IMR-90 (cell line): ENCODE measurements at regions not wholly inside any gene's neighbourhood (a gene's known extent, or its start where the extent isn't known, plus 50 kb on each side); places are given as distances from the start of the nearest gene placed in this dataset.

Source experiments
- ATAC-seq: fragments of 200-7000 bp; cut with Tn5 transposase; 2 replicates; pipeline ENCODE4 v1.9.1; 2020; ENCODE audit warnings: low read depth, mild to moderate bottlenecking, moderate library complexity
- BruUV-seq: library from RNA; stranded (reverse); fragments of 400-500 nt; replicated peaks from 2 replicates; lab custom pipeline; 2021; lab: Mats Ljungman, UMichigan
- CTCF ChIA-PET: fragments of 300-600 bp; formaldehyde crosslinking; extraction: SDS; loops from one replicate; lab custom pipeline; 2021; ENCODE audit warnings: antibody characterized with exemption; lab: Yijun Ruan, JAX
- POLR2A ChIA-PET: fragments of 300-600 bp; sonication (Branson Sonifier 250); formaldehyde crosslinking; loops from one replicate; lab custom pipeline; 2022; ENCODE audit warnings: antibody characterized with exemption; ENCODE audit not compliant: unreplicated experiment; lab: Charles Lee
- DNase-seq: peaks from one replicate; pipeline ENCODE4 v3.0.0; 2013
- H2AFZ ChIP-seq: replicated peaks from 2 replicates; pipeline ENCODE3; 2013; ENCODE audit warnings: low read length, mild to moderate bottlenecking; ENCODE audit not compliant: poor library complexity
- H2AK5ac ChIP-seq: 2 replicates; pipeline ENCODE4 v1.6.1; 2013; ENCODE audit warnings: low read depth, low read length, inconsistent platforms
- H2AK9ac ChIP-seq: replicated peaks from 2 replicates; pipeline ENCODE3; 2013; ENCODE audit warnings: mild to moderate bottlenecking, low read depth, low read length, moderate library complexity; ENCODE audit not compliant: poor library complexity
- H2BK120ac ChIP-seq: 2 replicates; pipeline ENCODE4 v1.6.1; 2013; ENCODE audit warnings: low read depth, low read length, inconsistent platforms
- H2BK15ac ChIP-seq: 3 replicates; pipeline ENCODE4 v1.6.1; 2013; ENCODE audit warnings: low read depth, low read length, inconsistent platforms
- H2BK20ac ChIP-seq: 2 replicates; pipeline ENCODE4 v1.6.1; 2013; ENCODE audit warnings: low read depth, mild to moderate bottlenecking, inconsistent platforms, low read length, moderate library complexity
- H2BK5ac ChIP-seq: 2 replicates; pipeline ENCODE4 v1.6.1; 2013; ENCODE audit warnings: mild to moderate bottlenecking, low read depth, low read length, inconsistent platforms; ENCODE audit not compliant: poor library complexity, severe bottlenecking
- H3K14ac ChIP-seq: replicated peaks from 2 replicates; pipeline ENCODE4 v1.6.1; 2013; ENCODE audit warnings: low read depth, low read length, inconsistent platforms
- H3K18ac ChIP-seq: 2 replicates; pipeline ENCODE4 v1.6.1; 2013; ENCODE audit warnings: low read depth, low read length, control low read depth
- H3K23ac ChIP-seq: 2 replicates; pipeline ENCODE4 v1.6.1; 2013; ENCODE audit warnings: low read depth, low read length, inconsistent platforms
- H3K27ac ChIP-seq: 2 replicates; pipeline ENCODE4 v1.5.1; 2013; ENCODE audit warnings: mild to moderate bottlenecking, control low read depth, low read length; ENCODE audit not compliant: insufficient read depth
- H3K27me3 ChIP-seq: 2 replicates; pipeline ENCODE4 v1.6.1; 2013; ENCODE audit warnings: low read length; ENCODE audit not compliant: control insufficient read depth, insufficient read depth
- H3K36me3 ChIP-seq: 2 replicates; pipeline ENCODE4 v1.6.1; 2013; ENCODE audit warnings: low read length, mixed read lengths; ENCODE audit not compliant: control insufficient read depth, insufficient read depth
- H3K4ac ChIP-seq: 2 replicates; pipeline ENCODE4 v1.6.1; 2013; ENCODE audit warnings: low read depth, low read length, inconsistent platforms
- H3K4me1 ChIP-seq: 2 replicates; pipeline ENCODE4 v1.6.1; 2013; ENCODE audit warnings: low read length, mixed read lengths; ENCODE audit not compliant: control insufficient read depth, insufficient read depth
- H3K4me2 ChIP-seq: 2 replicates; pipeline ENCODE4 v1.6.1; 2013; ENCODE audit warnings: low read depth, mild to moderate bottlenecking, control low read depth, low read length, moderate library complexity
- H3K4me3 ChIP-seq: 2 replicates; pipeline ENCODE4 v1.5.1; 2013; ENCODE audit warnings: low read depth, mild to moderate bottlenecking, control low read depth, low read length, moderate library complexity; ENCODE audit not compliant: insufficient read depth
- H3K56ac ChIP-seq: 2 replicates; pipeline ENCODE4 v1.6.1; 2013; ENCODE audit warnings: low read length, inconsistent platforms; ENCODE audit not compliant: insufficient read depth; ENCODE audit errors: extremely low read depth
- H3K79me1 ChIP-seq, 2 experiments: 2 replicates each; pipeline ENCODE4 v1.6.1; 2013; ENCODE audit warnings: low read length in 2 of 2, inconsistent platforms in 1 of 2, low read depth in 1 of 2
- H3K9ac ChIP-seq: 2 replicates; pipeline ENCODE4 v1.6.1; 2013; ENCODE audit warnings: low read depth, low read length, control low read depth
- H3K9me1 ChIP-seq: 2 replicates; pipeline ENCODE4 v1.6.1; 2013; ENCODE audit warnings: low read length, inconsistent platforms; ENCODE audit not compliant: insufficient read depth
- H3K9me3 ChIP-seq: 2 replicates; pipeline ENCODE4 v1.6.1; 2013; ENCODE audit warnings: low read length; ENCODE audit not compliant: control insufficient read depth, insufficient read depth
- H4K20me1 ChIP-seq: 2 replicates; pipeline ENCODE4 v1.6.1; 2013; ENCODE audit warnings: low read length, inconsistent platforms; ENCODE audit not compliant: insufficient read depth
- H4K5ac ChIP-seq: 2 replicates; pipeline ENCODE4 v1.6.1; 2013; ENCODE audit warnings: mild to moderate bottlenecking, low read depth, low read length, control low read depth
- H4K8ac ChIP-seq, 2 experiments: 2 replicates each; pipeline ENCODE4 v1.6.1; 2013; ENCODE audit warnings: low read depth in 2 of 2, low read length in 2 of 2, control low read depth in 1 of 2, inconsistent platforms in 1 of 2
- H4K91ac ChIP-seq: 2 replicates; pipeline ENCODE4 v1.6.1; 2013; ENCODE audit warnings: low read depth, low read length, inconsistent platforms; ENCODE audit not compliant: insufficient read depth
- BHLHE40 ChIP-seq: fragments of 150-350 bp; IDR thresholded peaks from 2 replicates; pipeline ENCODE4 v1.6.1; 2016; ENCODE audit warnings: mild to moderate bottlenecking, low read depth, low read length
- ELK1 ChIP-seq: fragments of 150-350 bp; IDR thresholded peaks from 2 replicates; pipeline ENCODE4 v1.6.1; 2016; ENCODE audit warnings: low read depth, mild to moderate bottlenecking, low read length, moderate library complexity, borderline replicate concordance
- MAFK ChIP-seq: IDR thresholded peaks from 2 replicates; pipeline ENCODE4 v1.6.1; 2012; ENCODE audit warnings: low read depth, low read length, improper control_type of control experiment
- NFE2L2 ChIP-seq: fragments of 150-350 bp; IDR thresholded peaks from 2 replicates; pipeline ENCODE4 v1.6.1; 2016; ENCODE audit warnings: low read depth, mild to moderate bottlenecking, low read length
- RFX5 ChIP-seq: IDR thresholded peaks from 2 replicates; pipeline ENCODE4 v1.8.0; 2012; ENCODE audit warnings: low read depth, mild to moderate bottlenecking, low read length, moderate library complexity
- SMC3 ChIP-seq: fragments of 150-350 bp; IDR thresholded peaks from 2 replicates; pipeline ENCODE4 v1.6.1; 2016; ENCODE audit warnings: low read depth, mild to moderate bottlenecking, antibody characterized with exemption, low read length, moderate library complexity
- WGBS, 2 experiments: methylation state at CpG; one replicate each; pipeline versions ENCODE4 v1.1.5 to v1.1.7; 2013; ENCODE audit warnings: missing lambda C conversion rate in 2 of 2; ENCODE audit not compliant: insufficient read length in 1 of 2; ENCODE audit errors: extremely low coverage in 2 of 2; 5-methylcytosine and 5-hydroxymethylcytosine counted together
- dilution Hi-C: fragments of 300-500 bp; cut with HindIII; formaldehyde crosslinking; loops from one replicate; pipeline ENCODE4 v1.14.3; 2018; ENCODE audit warnings: low sequenced_read_pairs; ENCODE audit not compliant: unreplicated experiment
- in situ Hi-C: fragments of 300-500 bp; cut with MboI; formaldehyde crosslinking; loops from 3 replicates; pipeline ENCODE4 v1.14.3; 2019; ENCODE audit warnings: low sequenced_read_pairs, inconsistent platforms, mixed read lengths
- intact Hi-C: fragments of 100-400 bp; cut with micrococcal nuclease; formaldehyde crosslinking; loops from 2 replicates; pipeline ENCODE4 v1.10.0; 2022
- TF ChIP-seq, protein P1 (sequence below): conservative IDR thresholded peaks from 2 replicates; pipeline ENCODE4 v1.5.1; 2012; ENCODE audit warnings: mild to moderate bottlenecking, low read depth, low read length, improper control_type of control experiment

- H2BK5ac ChIP-seq, result no peak overlapping the region
- H3K9me1 ChIP-seq, result no peaks in the 10 kb centered on the region
- H3K27ac ChIP-seq, result no peak overlapping the region
- no peak overlapping the region for H3K23ac ChIP-seq
- intact Hi-C loops (no loop called here), dilution Hi-C loops (no loop called here), in situ Hi-C loops (no loop called here)
- ATAC-seq, result no peak
- no peak overlapping the region for H2AK5ac ChIP-seq
- no peak overlapping the region for H2AK9ac ChIP-seq
- peaks cover 13% of the 10 kb centered on the region for H3K9me3 ChIP-seq
- no peak overlapping the region for H4K5ac ChIP-seq
- H3K56ac ChIP-seq, result no peak overlapping the region
- no peaks in the 10 kb centered on the region for H3K4me1 ChIP-seq
- no CpG with 5 or more reads among the region's 2 CpGs for WGBS, 2 experiments
- H3K14ac ChIP-seq, result no peak overlapping the region
- no peak overlapping the region for H4K91ac ChIP-seq
- H4K20me1 ChIP-seq, result no peaks in the 10 kb centered on the region
- BruUV-seq, result no TSS peak
- no peak overlapping the region for H2BK15ac ChIP-seq
- H3K18ac ChIP-seq, result no peak overlapping the region
- TF ChIP-seq MAFK, result no peak
- TF ChIP-seq ELK1, result no peak
- no peak for TF ChIP-seq NFE2L2
- TF ChIP-seq BHLHE40, result no peak
- no peak for TF ChIP-seq RFX5
- TF ChIP-seq SMC3, result no peak
- TF ChIP-seq, protein P1, sequence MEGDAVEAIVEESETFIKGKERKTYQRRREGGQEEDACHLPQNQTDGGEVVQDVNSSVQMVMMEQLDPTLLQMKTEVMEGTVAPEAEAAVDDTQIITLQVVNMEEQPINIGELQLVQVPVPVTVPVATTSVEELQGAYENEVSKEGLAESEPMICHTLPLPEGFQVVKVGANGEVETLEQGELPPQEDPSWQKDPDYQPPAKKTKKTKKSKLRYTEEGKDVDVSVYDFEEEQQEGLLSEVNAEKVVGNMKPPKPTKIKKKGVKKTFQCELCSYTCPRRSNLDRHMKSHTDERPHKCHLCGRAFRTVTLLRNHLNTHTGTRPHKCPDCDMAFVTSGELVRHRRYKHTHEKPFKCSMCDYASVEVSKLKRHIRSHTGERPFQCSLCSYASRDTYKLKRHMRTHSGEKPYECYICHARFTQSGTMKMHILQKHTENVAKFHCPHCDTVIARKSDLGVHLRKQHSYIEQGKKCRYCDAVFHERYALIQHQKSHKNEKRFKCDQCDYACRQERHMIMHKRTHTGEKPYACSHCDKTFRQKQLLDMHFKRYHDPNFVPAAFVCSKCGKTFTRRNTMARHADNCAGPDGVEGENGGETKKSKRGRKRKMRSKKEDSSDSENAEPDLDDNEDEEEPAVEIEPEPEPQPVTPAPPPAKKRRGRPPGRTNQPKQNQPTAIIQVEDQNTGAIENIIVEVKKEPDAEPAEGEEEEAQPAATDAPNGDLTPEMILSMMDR, result no peak
- no peak overlapping the region for H2BK20ac ChIP-seq
- no peak overlapping the region for H2AFZ ChIP-seq
- H3K79me1 ChIP-seq, result no peaks in the 10 kb centered on the region
- H3K4me2 ChIP-seq, result no peak overlapping the region
- ChIA-PET CTCF (no interaction called here), POLR2A (no interaction called here)
- no peak overlapping the region for H3K4me3 ChIP-seq
- no peak overlapping the region for H2BK120ac ChIP-seq
- no peak for DNase-seq
- no peak overlapping the region for H4K8ac ChIP-seq
- H3K36me3 ChIP-seq, result no peaks in the 10 kb centered on the region
- no peak overlapping the region for H3K4ac ChIP-seq
- H3K27me3 ChIP-seq, result no peaks in the 10 kb centered on the region
- no peak overlapping the region for H3K9ac ChIP-seq
These were observed 608.1 kb downstream of the HACE1 start for GRCh38 chr6:104251651-104252050.
